Left lung (tissue), 4 donors: ENCODE measurements at regions not wholly inside any gene's neighbourhood (a gene's known extent, or its start where the extent isn't known, plus 50 kb on each side); places are given as distances from the start of the nearest gene placed in this dataset.
A peak's percentile ranks its signal among the peaks of the same experiment; 100 is the strongest.

Experiments
- ATAC-seq: fragments of 200-7000 bp; cut with Tn5 transposase; one replicate; pipeline ENCODE4 v1.9.1; 2020; ENCODE audit warnings: moderate library complexity
- DNase-seq, 4 donors: peaks; one replicate each; pipeline ENCODE4 v3.0.0-alpha.2; 2013 to 2020
- H3K27ac ChIP-seq, 2 donors: fragments of 200-600 bp; sonication (generic) in 1 of 2; one replicate each; pipeline versions ENCODE4 v1.5.0 to v1.8.0; 2020 to 2021
- H3K27me3 ChIP-seq, 2 donors: fragments of 200-600 bp; sonication (generic) in 1 of 2; one replicate each; pipeline versions ENCODE4 v1.5.0 to v1.8.0; 2020 to 2021
- H3K36me3 ChIP-seq, 2 donors: fragments of 200-600 bp; sonication (generic) in 1 of 2; one replicate each; pipeline versions ENCODE4 v1.5.0 to v1.8.0; 2020 to 2021
- H3K4me1 ChIP-seq, 2 donors: fragments of 200-600 bp; one replicate each; pipeline ENCODE4 v1.8.0; 2021
- H3K4me3 ChIP-seq, 2 donors: fragments of 200-600 bp; sonication (generic) in 1 of 2; one replicate each; pipeline versions ENCODE4 v1.5.0 to v1.8.0; 2020 to 2021; ENCODE audit warnings: mild to moderate bottlenecking in 1 of 2
- H3K9me3 ChIP-seq, 2 donors: fragments of 200-600 bp; sonication (generic) in 1 of 2; one replicate each; pipeline versions ENCODE4 v1.5.0 to v1.8.0; 2020 to 2021
- intact Hi-C, 2 donors: fragments of 100-400 bp; cut with DNase I; formaldehyde crosslinking; loops; one replicate each; pipeline versions ENCODE4 v1.11.2 to v1.14.2; 2022
- TF ChIP-seq, protein P1 (sequence below), 2 donors: fragments of 200-600 bp; sonication (generic) in 1 of 2; IDR thresholded peaks; one replicate each; pipeline versions ENCODE4 v1.5.0 to v1.8.0; 2021; ENCODE audit warnings: antibody characterized with exemption in 2 of 2
- donor health status: DM: no; HTN: yes; CAD: no.
- donor health status: DM: no; HTN: no; CAD: no.

DNA sequence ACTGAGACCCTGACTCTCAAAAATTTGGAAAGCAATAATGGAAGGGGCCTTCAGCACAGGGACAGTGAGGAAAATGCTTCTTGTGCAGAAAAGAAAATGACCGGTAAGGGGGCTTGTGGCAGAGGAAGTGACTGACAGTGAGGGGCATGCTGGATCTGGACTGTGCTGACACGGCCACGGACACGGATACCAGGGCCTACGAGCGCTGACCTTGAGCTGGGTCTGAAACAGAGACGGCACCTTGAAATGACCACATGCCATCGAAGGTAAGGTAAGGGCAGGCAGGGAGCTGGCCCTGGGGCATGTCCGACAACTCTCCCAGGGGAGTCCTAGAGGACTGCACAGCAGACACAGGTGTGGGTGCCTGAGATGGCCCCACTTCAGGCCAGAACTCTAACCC, 182.1 kb downstream of the RHOU start:
- intact Hi-C loops: no loop called here
- Histone ChIP-seq H3K9me3 (peaks cover 0 to 4% of the 10 kb centered on the region in 2 donors), H3K4me3 (no peak overlapping the region), H3K27ac (no peak overlapping the region), H3K27me3 (no peaks in the 10 kb centered on the region), H3K36me3 (no peaks in the 10 kb centered on the region), H3K4me1 (peaks cover 0 to 28% of the 10 kb centered on the region in 2 donors)
- DNase-seq (no peak), ATAC-seq (no peak)
- TF ChIP-seq, protein P1, sequence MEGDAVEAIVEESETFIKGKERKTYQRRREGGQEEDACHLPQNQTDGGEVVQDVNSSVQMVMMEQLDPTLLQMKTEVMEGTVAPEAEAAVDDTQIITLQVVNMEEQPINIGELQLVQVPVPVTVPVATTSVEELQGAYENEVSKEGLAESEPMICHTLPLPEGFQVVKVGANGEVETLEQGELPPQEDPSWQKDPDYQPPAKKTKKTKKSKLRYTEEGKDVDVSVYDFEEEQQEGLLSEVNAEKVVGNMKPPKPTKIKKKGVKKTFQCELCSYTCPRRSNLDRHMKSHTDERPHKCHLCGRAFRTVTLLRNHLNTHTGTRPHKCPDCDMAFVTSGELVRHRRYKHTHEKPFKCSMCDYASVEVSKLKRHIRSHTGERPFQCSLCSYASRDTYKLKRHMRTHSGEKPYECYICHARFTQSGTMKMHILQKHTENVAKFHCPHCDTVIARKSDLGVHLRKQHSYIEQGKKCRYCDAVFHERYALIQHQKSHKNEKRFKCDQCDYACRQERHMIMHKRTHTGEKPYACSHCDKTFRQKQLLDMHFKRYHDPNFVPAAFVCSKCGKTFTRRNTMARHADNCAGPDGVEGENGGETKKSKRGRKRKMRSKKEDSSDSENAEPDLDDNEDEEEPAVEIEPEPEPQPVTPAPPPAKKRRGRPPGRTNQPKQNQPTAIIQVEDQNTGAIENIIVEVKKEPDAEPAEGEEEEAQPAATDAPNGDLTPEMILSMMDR (IDR thresholded peaks at IDR 0.05): no peak

DNA sequence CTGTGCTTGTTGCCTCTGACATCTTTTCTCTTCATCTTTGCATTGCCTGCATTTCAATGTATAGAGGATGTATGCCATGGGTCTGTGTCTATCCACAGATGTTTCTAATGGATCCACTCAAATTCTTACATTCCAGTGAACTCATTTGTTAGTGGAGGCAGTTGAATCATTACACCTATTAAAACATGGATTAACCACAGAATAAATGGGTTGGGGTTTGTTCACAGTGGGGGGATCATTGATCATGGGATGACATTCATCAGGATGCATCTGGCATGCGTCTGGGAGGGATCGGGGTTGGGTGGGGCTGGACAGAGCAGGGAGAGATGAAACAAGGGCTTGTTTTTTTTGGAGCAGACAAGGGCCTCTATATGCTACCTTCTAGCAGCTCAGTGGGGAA, 182.5 kb downstream of the RHOU start:
- DNase-seq (no peak), ATAC-seq (no peak)
- no peaks in the 10 kb centered on the region for H3K36me3 ChIP-seq
- H3K4me3 ChIP-seq: no peak overlapping the region
- intact Hi-C loops: no loop called here
- H3K9me3 ChIP-seq: peaks cover 0 to 4% of the 10 kb centered on the region in 2 donors
- H3K27ac ChIP-seq: no peak overlapping the region
- H3K27me3 ChIP-seq: no peaks in the 10 kb centered on the region
- TF ChIP-seq, protein P1 (IDR thresholded peaks at IDR 0.05): no peak
- peaks cover 0 to 30% of the 10 kb centered on the region in 2 donors for H3K4me1 ChIP-seq

DNA sequence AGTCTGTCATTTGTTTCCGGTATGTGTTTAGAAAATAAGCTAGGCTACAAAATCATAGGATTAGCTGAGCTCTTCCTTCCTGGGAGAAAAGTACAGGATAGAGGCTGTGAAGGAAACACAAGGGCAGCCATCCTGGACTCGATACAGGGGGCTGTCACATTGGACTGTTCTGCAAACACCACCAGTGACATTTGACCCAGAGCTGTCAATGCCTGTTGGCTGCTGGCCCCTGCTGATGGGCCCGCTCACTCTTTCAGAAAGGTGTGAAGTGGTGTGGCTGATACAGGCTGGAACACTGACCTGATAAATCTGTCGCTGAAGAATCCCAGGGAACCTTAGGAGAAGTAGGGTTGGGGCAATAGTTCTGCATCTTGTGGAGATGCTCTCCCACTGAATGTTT, 183.1 kb downstream of the RHOU start:
- TF ChIP-seq, protein P1 (IDR thresholded peaks at IDR 0.05): no peak
- no peak overlapping the region for H3K27ac ChIP-seq
- peaks cover 0 to 4% of the 10 kb centered on the region in 2 donors for H3K9me3 ChIP-seq
- ATAC-seq (no peak), DNase-seq (no peak)
- H3K4me3 ChIP-seq: no peak overlapping the region
- no peaks in the 10 kb centered on the region for H3K36me3 ChIP-seq
- no peaks in the 10 kb centered on the region for H3K27me3 ChIP-seq
- intact Hi-C loops: no loop called here
- H3K4me1 ChIP-seq: peaks cover 0 to 30% of the 10 kb centered on the region in 2 donors

DNA sequence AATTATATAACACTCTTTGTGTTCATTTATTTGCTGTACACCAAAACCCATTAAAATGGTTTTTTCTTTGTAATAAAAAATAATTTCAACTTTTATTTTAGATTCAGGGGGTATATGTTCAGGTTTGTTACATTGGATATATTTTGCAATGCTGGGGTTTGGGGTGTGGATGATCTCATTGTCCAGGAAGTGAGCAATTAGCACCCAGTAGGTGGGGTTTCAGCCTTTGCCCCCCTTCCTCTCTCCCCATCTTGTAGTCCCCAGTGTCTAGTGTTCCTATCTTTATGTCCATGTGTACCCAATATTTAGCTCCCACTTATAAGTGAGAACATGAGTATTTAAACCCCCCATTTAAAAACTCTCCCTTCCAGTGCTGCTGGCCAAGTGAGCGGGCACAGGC, 184.6 kb downstream of the RHOU start:
- H3K4me3 ChIP-seq: no peak overlapping the region
- intact Hi-C loops: loop anchor here in 1 of 2 donors (10.0 kb wide), 1 partner anchor 185 kb away; the partner anchor contains the start of gene RHOU
- peaks cover 0 to 4% of the 10 kb centered on the region in 2 donors for H3K9me3 ChIP-seq
- peaks cover 0 to 30% of the 10 kb centered on the region in 2 donors for H3K4me1 ChIP-seq
- no peaks in the 10 kb centered on the region for H3K36me3 ChIP-seq
- TF ChIP-seq, protein P1 (IDR thresholded peaks at IDR 0.05): no peak
- DNase-seq: no peak
- no peaks in the 10 kb centered on the region for H3K27me3 ChIP-seq
- no peak overlapping the region for H3K27ac ChIP-seq
- ATAC-seq: no peak

DNA sequence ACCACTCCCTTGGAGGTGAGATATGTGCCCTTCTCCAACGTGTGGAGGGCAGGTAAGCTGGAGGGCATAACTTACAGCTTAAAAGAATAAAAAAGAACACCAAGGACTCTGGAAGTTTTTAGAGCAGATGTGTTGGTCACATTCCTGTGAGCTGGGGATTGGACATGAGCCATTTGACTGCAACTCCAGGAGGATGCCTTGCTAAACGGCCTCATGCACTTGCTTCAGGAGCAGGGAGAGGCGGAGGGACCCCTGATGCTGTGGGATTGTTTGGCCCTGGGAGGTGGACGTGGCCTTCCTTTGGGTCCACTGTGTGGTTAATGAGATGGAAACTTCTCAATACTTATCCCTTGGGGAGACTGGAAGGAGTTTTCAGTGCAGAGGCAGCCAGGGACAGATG, 185.6 kb downstream of the RHOU start:
- DNase-seq: no peak
- Histone ChIP-seq H3K27ac (peak overlapping the region in 1 of 2 donors; percentile 55), H3K4me3 (no peak overlapping the region), H3K9me3 (peaks cover 0 to 4% of the 10 kb centered on the region in 2 donors), H3K27me3 (no peaks in the 10 kb centered on the region), H3K36me3 (no peaks in the 10 kb centered on the region), H3K4me1 (peaks cover 0 to 30% of the 10 kb centered on the region in 2 donors)
- TF ChIP-seq, protein P1 (IDR thresholded peaks at IDR 0.05): no peak
- ATAC-seq: no peak
- intact Hi-C loops: loop anchor here in 1 of 2 donors (10.0 kb wide), 1 partner anchor 186 kb away; the partner anchor contains the start of gene RHOU
